ENCODE measurements at regions not wholly inside any gene's neighbourhood (a gene's known extent, or its start where the extent isn't known, plus 50 kb on each side); places are given as distances from the start of the nearest gene placed in this dataset.

- DNase-seq (ENCODE audit: low read depth in 2 of 2) = no peak
Observed at GRCh38 chr6:87851674-87852299, 149.8 kb upstream of the AKIRIN2 start.

GRCh38 chr6:87848616-87849015 is 146.6 kb upstream of the AKIRIN2 start:
- no peak for DNase-seq (ENCODE audit: low read depth in 2 of 2)

GRCh38 chr6:87847830-87848210 is 145.8 kb upstream of the AKIRIN2 start:
- no peak for DNase-seq (ENCODE audit: low read depth in 2 of 2)

GRCh38 chr6:87847135-87847829 is 145.2 kb upstream of the AKIRIN2 start:
- no peak for DNase-seq (ENCODE audit: low read depth in 2 of 2)

- no peak for DNase-seq (ENCODE audit: low read depth in 2 of 2)
Observed at GRCh38 chr6:87846434-87846833, 144.4 kb upstream of the AKIRIN2 start.

GRCh38 chr6:87840324-87840723 is 138.3 kb upstream of the AKIRIN2 start:
- DNase-seq (ENCODE audit: low read depth in 2 of 2) = no peak

GRCh38 chr6:87837876-87838275 is 135.8 kb upstream of the AKIRIN2 start:
- no peak for DNase-seq (ENCODE audit: low read depth in 2 of 2)

GRCh38 chr6:87837444-87837843 is 135.4 kb upstream of the AKIRIN2 start:
- no peak for DNase-seq (ENCODE audit: low read depth in 2 of 2)

- no peak for DNase-seq (ENCODE audit: low read depth in 2 of 2)
Observed at GRCh38 chr6:87832025-87832825, 130.2 kb upstream of the AKIRIN2 start.

GRCh38 chr6:87830907-87831306 is 128.9 kb upstream of the AKIRIN2 start:
- DNase-seq (ENCODE audit: low read depth in 2 of 2) = no peak

- DNase-seq (ENCODE audit: low read depth in 2 of 2) = no peak
Observed at GRCh38 chr6:87829622-87830121, 127.6 kb upstream of the AKIRIN2 start.

GRCh38 chr6:87828044-87828443 is 126.0 kb upstream of the AKIRIN2 start:
- no peak for DNase-seq (ENCODE audit: low read depth in 2 of 2)

- no peak for DNase-seq (ENCODE audit: low read depth in 2 of 2)
Observed at GRCh38 chr6:87827346-87827745, 125.3 kb upstream of the AKIRIN2 start.

- DNase-seq (ENCODE audit: low read depth in 2 of 2) = no peak
Observed at GRCh38 chr6:87826424-87826823, 124.4 kb upstream of the AKIRIN2 start.

- DNase-seq (ENCODE audit: low read depth in 2 of 2) = no peak
Observed at GRCh38 chr6:87825821-87826221, 123.8 kb upstream of the AKIRIN2 start.

GRCh38 chr6:87824958-87825491 is 123.0 kb upstream of the AKIRIN2 start:
- DNase-seq (ENCODE audit: low read depth in 2 of 2) = no peak

- DNase-seq (ENCODE audit: low read depth in 2 of 2) = no peak
Observed at GRCh38 chr6:87822011-87822410, 120.0 kb upstream of the AKIRIN2 start.

GRCh38 chr6:87820343-87820984 is 118.4 kb upstream of the AKIRIN2 start:
- no peak for DNase-seq (ENCODE audit: low read depth in 2 of 2)

GRCh38 chr6:87817183-87817582 is 115.2 kb upstream of the AKIRIN2 start:
- no peak for DNase-seq (ENCODE audit: low read depth in 2 of 2)

GRCh38 chr6:87815449-87815848 is 113.4 kb upstream of the AKIRIN2 start:
- no peak for DNase-seq (ENCODE audit: low read depth in 2 of 2)

GRCh38 chr6:87808005-87808757 is 106.1 kb upstream of the AKIRIN2 start:
- DNase-seq (ENCODE audit: low read depth in 2 of 2) = no peak
